ENCODE measurements at regions not wholly inside any gene's neighbourhood (a gene's known extent, or its start where the extent isn't known, plus 50 kb on each side); places are given as distances from the start of the nearest gene placed in this dataset.
"Not testable (repeated sequence)": the region's sequence is repeated elsewhere in the genome, so short reads cannot be mapped to it uniquely, and the experiment has no call there.

DNA sequence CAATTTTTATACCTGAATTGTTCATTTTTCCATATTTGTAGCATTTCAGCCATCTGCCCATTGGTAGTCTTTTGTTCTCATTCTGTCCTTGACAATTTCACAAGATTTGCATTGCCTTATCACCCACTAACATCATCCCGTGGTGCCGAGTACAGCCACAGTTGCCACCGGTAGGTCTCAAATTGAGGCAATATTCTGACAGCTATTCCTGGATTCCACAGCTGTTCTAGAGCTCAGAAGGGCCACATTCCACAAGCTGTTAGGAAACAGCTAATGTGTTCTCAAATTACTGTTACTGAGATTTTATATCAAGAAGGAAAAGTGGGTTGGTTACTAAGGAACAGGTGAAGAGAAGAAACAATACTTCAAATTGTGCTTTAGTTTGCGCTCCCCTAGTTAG lies 178.8 kb downstream of the RPRM start:
- DNase-seq, result no peak

DNA sequence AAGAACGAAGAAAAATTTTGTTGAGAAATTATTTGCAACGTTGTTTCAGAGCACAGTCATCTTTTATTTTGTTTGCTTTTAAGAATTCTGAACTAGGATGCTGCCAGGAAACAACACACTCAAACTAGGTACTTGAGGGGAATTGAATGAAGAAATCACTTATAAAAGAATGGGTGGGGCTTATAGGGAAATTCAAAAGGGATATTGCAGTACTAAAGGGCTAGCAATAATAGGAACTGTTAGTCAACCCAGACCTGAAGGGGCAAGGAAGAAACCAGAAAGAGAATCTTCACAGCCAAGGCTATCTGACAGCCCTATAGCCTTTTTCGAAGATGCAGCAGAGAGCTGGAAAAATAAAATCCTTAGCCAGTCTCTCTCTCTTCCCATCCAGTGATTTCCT lies 179.3 kb downstream of the RPRM start:
- no peak for DNase-seq

GRCh38 chr2:153294199-153294786 lies 184.3 kb downstream of the RPRM start:
- DNase-seq, result no peak

GRCh38 chr2:153291718-153292117 lies 186.8 kb downstream of the RPRM start:
- DNase-seq, result no peak

DNA sequence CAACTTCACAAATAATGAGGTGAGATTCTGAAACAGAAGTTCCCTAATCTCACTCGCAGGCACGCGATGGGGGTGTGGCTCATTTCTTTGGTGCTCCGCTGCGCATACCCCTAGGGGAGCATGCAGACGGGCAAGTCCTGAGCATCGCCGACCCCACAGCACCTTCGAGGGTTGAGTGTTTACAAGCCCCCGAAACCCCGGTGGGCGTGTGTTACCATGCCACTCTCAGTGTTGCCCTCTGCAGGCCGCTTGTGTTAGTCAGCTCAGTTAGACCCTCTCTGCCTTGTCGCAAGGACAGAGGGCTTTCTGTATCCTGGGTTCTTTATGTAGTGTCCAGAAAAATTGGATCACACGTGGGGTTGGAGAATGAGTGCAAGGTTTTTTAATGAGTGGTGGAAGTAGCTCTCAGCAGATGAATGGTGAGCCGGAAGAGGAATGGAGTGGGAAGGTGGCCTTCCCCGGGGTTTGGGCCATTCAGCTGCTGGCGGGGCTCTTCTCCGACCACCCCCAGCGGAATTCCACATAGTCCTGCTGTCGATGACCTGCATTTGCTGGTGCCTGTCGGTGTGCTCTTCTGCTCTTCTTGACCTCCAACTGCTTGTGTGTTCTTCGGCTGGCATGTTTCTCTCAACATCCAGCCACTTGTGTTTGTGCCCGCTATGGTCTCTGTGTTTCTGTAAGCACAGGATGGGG lies 191.3 kb downstream of the RPRM start:
- no peak for DNase-seq

GRCh38 chr2:153268941-153269461 lies 209.6 kb downstream of the RPRM start:
- DNase-seq, result no peak

- DNase-seq, result not testable (repeated sequence)
Observed at GRCh38 chr2:153256876-153257275, 221.7 kb downstream of the RPRM start.

GRCh38 chr2:153246636-153247035 lies 231.9 kb downstream of the RPRM start:
- DNase-seq, result not testable (repeated sequence)

- DNase-seq, result no peak
Observed at GRCh38 chr2:153235516-153235915, 243.0 kb downstream of the RPRM start.

GRCh38 chr2:153232464-153232863 lies 246.1 kb downstream of the RPRM start:
- DNase-seq, result no peak

DNA sequence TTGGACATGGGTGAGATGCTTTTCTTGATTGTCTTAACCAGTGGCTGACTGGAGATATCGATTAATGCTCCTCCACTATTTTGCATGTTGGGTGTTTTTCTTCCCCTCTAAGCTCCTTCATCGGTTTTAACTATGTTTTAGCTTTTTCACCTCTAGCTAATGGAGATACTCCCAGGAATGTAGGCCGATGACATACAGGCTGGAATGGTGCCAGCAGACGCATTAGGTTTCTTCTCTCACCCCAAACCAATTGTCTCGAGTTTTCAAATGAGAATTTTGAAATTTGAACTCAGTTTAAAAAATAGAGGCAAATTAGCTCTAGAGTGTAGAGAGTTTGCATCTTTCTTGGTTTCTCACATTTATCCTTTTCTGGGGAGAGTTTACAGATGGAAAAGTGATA lies 247.6 kb downstream of the RPRM start:
- no peak for DNase-seq

DNA sequence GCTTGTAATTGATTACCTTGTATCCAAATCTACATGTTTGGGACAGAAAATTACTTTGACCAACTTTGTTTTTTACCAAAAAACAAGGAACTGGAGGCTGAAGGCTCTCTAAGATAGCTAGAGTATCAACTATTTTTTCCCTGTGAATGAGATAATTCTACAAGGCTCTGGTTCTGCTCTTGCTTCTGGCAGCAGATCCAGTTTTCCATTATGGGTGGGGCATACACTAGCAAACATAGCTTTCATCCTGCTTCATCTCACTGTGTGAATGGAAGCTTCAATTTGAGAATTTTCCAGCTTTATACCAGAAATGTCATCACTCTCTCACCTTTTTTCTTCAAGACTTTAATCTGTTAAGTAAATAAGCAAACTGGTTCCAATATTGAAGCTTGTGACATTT lies 249.7 kb downstream of the RPRM start:
- DNase-seq, result no peak

DNA sequence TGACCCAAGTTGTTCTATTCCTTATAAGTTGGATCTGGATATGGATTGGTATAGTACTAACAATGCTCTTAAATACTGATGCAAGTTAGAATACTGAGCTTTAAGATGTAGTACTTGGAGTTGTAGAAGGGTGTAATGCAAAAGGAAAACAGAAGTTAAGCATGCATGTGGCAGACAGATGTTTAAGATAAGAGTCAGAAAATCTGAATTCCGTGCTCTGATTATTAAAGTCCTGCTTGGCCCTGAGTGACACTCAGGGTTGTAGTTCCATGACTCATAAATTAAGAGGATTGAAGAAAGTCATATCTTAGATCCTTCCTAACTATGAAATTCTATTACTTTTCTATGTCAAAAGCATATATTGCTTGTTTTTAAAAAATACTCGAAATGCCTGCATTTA lies 250.6 kb downstream of the RPRM start:
- no peak for DNase-seq

- DNase-seq, result no peak
Observed at GRCh38 chr2:153222231-153223165, 256.1 kb downstream of the RPRM start.

DNA sequence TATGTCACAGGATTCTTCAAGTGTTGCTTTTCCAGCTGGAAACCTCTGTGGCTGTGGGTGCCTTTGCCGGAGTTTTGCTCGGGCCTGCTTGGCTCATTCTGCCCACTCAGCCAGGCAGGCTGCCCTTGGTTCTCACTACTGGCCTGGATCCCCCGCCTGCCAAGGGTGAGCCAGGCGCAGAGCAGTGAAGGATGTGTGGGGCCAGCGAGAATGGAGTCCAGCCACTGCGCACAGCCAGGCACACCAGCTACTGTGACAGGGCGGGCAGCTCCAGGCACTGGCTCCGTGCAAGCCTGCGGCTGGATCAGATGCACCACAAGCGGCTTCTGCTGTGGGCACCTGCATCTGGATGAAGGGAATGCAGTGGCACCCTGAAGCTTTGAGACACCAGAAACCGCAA lies 257.1 kb downstream of the RPRM start:
- no peak for DNase-seq

- no peak for DNase-seq
Observed at GRCh38 chr2:153221087-153221486, 257.5 kb downstream of the RPRM start.

- no peak for DNase-seq
Observed at GRCh38 chr2:153218851-153219250, 259.7 kb downstream of the RPRM start.

- no peak for DNase-seq
Observed at GRCh38 chr2:153214337-153214736, 264.2 kb downstream of the RPRM start.

DNA sequence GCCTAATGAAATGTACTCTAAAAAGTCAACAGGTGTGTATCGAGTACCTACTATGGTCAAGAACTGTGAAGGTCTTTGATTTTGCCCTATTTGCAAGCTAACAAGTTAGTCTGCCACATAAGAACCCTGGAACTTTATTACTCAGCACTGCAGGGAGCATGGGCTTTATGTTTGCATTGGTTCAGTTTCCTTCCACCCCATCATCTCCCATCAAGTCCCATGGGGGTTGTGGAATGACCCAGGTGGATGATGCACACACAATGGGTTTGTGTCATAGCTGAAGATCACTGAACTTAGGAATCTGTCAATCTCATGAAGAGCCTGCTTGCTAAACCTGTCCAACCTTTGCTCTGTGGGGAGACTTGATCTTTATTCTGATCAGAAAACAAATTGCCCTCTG lies 265.5 kb downstream of the RPRM start:
- DNase-seq, result no peak

DNA sequence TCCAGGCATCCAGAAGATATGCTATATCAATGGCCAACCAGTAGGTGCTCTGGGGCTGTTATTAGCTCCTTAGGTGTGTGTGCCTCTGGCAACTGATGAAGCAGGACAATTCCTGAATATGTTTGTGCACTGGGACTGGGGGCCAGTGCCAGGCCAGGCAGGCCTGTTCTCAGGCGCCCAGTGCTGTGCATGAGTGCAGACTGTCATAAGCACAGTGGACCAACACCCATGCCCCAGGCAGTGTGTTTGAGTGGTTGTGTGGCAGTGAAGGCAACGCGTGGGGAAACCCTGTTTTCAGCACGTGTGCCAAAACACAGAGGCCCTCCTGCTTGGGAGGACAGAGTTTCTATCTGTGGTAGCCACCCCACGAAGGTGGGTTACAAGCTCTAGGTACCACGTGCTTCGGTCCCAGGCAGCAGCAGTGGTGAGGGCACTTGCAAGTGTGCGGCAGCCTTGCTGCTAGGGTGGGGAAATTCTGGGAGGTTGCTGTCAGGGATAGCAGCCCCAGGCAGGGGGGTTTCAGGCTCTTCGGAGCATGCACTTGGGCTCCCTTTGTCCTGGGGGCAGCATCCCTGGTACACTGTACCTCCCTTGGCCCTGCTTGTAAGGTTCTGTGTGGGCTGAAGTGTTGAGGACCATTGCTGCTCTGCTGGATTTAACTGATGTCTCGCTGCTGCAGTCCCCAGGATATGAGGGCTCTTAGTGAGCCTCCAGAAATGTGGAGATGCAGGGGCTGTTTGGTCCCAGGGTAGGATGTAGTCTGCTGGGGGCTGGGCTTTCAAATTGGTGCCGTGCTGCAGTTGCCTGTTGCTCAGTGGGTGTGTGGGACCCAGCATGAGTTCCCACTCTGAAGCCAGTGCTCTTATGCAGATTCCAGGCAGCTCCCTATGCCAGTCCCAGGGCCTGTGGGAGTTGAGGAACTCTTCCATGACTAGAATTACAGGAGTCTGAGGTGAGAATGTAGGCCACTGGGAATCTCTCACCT lies 280.9 kb downstream of the RPRM start:
- no peak for DNase-seq

DNA sequence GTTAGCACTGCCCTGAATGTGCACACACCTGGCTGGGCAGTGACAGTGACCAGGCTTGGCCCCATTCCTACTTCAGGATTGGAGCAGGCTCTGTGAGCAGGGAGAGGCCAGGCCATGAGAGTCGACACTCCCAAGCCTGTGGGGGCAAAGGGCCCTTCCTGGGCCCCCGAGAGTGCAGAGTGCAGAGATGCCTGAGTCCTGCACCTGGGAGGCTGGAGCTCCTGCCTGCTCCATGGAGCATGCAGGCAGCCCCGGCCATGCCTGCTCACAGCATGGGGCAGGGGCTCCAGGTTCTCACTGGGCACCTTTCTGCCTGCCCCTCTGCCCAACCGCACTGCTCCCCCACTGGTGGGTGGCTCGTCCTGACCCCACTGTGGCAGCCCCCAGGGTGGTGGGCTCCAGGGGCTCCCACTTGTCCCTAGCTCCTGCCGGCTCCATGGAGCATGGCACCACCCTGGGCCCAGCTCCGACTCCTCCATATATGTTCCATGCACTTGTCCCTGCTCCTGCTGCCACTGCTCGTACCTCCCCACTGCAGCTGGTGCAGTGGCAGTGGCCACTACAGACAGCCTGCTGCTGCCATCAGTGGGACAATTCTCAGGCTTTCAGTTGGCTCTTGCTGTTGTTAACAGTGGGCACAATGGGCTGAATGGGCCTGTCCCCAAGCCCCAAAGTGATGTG lies 282.0 kb downstream of the RPRM start:
- no peak for DNase-seq

- DNase-seq, result no peak
Observed at GRCh38 chr2:153195342-153195741, 283.2 kb downstream of the RPRM start.

Measured in AML-193 (cell line).